ENCODE measurements at regions not wholly inside any gene's neighbourhood (a gene's known extent, or its start where the extent isn't known, plus 50 kb on each side); places are given as distances from the start of the nearest gene placed in this dataset.

- TF ChIP-seq CTCF (IDR thresholded peaks at IDR 0.05 in 8 of 11, conservative IDR thresholded peaks at IDR 0.05 in 3 of 11) = no peak
- TF ChIP-seq POLR2AphosphoS5 (IDR thresholded peaks at IDR 0.05) = no peak
Observed at GRCh38 chr19:30274987-30275386, 97.2 kb upstream of the ZNF536 start.
